SK-N-MC (cell line): ENCODE measurements at regions not wholly inside any gene's neighbourhood (a gene's known extent, or its start where the extent isn't known, plus 50 kb on each side); places are given as distances from the start of the nearest gene placed in this dataset.

Experiments used
- EZH2 ChIP-seq: fragments of 200-600 bp; sonication (generic); IDR thresholded peaks from one replicate; pipeline ENCODE4 v1.6.1; 2017; ENCODE audit warnings: antibody characterized with exemption
- POLR2AphosphoS5 ChIP-seq: IDR thresholded peaks from 2 replicates; pipeline ENCODE4 v1.6.1; 2012; ENCODE audit warnings: mild to moderate bottlenecking, low read depth, low read length, borderline replicate concordance

GRCh38 chr18:76134628-76135027 is 360.4 kb downstream of the ZNF516 start:
- TF ChIP-seq POLR2AphosphoS5 (no peak), EZH2 (no peak)
